Stomach (tissue), 8 donors: ENCODE measurements at regions not wholly inside any gene's neighbourhood (a gene's known extent, or its start where the extent isn't known, plus 50 kb on each side); places are given as distances from the start of the nearest gene placed in this dataset.

Source experiments
- DNase-seq, 2 donors: peaks; one replicate each; pipeline versions ENCODE4 v3.0.0 to v3.0.0-alpha.2; 2013 to 2019
- H3K27ac ChIP-seq, 5 donors: fragments of 200-600 bp in 4 of 5; sonication (generic) in 4 of 5; one replicate each; pipeline ENCODE4 v1.5.1; 2013 to 2019; ENCODE audit warnings: mild to moderate bottlenecking in 1 of 5, moderate library complexity in 1 of 5
- H3K27me3 ChIP-seq, 3 donors: fragments of 200-600 bp; sonication (generic); one replicate each; pipeline ENCODE4 v1.5.1; 2017 to 2019; ENCODE audit warnings: mixed run types in 1 of 3
- H3K36me3 ChIP-seq, 4 donors: fragments of 200-600 bp; sonication (generic); 1 replicate in 3 of 4; 2 replicates in 1 of 4; pipeline ENCODE4 v1.5.1; 2016 to 2019
- H3K4me1 ChIP-seq, 4 donors: fragments of 200-600 bp; sonication (generic); one replicate each; pipeline ENCODE4 v1.5.1; 2016 to 2019
- H3K4me3 ChIP-seq, 4 donors: fragments of 200-600 bp; sonication (generic) in 3 of 4; one replicate each; pipeline ENCODE4 v1.5.1; 2016 to 2019; ENCODE audit warnings: mild to moderate bottlenecking in 1 of 4
- H3K9me3 ChIP-seq, 4 donors: fragments of 200-600 bp; sonication (generic); one replicate each; pipeline ENCODE4 v1.5.1; 2016 to 2019
- EP300 ChIP-seq: sonication (generic); formaldehyde crosslinking; IDR thresholded peaks from one replicate; pipeline ENCODE4 v1.6.1; 2017; ENCODE audit warnings: antibody characterized with exemption
- POLR2A ChIP-seq, 4 donors: fragments of 450-650 bp; IDR thresholded peaks; one replicate each; pipeline ENCODE4 v1.6.1; 2016; ENCODE audit warnings: antibody characterized with exemption in 4 of 4, control low read depth in 2 of 4, mild to moderate bottlenecking in 1 of 4, moderate library complexity in 1 of 4
- POLR2AphosphoS5 ChIP-seq, 3 donors: sonication (generic); formaldehyde crosslinking; IDR thresholded peaks; one replicate each; pipeline ENCODE4 v1.6.1; 2016; ENCODE audit warnings: antibody characterized with exemption in 3 of 3
- WGBS, 5 donors: extraction: QIAGEN DNeasy Blood & Tissue Kit in 3 of 5; methylation state at CpG; one replicate each; pipeline versions ENCODE4 v1.1.5 to v1.1.7; 2013 to 2018; 5-methylcytosine and 5-hydroxymethylcytosine counted together
- intact Hi-C: fragments of 100-400 bp; cut with DNase I; formaldehyde crosslinking; loops from one replicate; pipeline ENCODE4 v1.15.1; 2023; ENCODE audit warnings: low total_unique reads
- TF ChIP-seq, protein P1 (sequence below), 7 experiments: fragments of 450-650 bp in 4 of 7; fragments of 200-600 bp in 3 of 7; sonication (generic) in 3 of 7; IDR thresholded peaks; one replicate each; pipeline ENCODE4 v1.5.1; 2016 to 2019; ENCODE audit warnings: antibody characterized with exemption in 7 of 7, control low read depth in 2 of 7, mild to moderate bottlenecking in 1 of 7
- donor health status: healthy with polysubstance abuse.
- donor health status: Bipolar disorder and iron deficiency.
- donor health status: healthy.

- DNase-seq: no peak
- H3K36me3 ChIP-seq: no peaks in the 10 kb centered on the region
- TF ChIP-seq POLR2A (IDR thresholded peaks at IDR 0.05) (no peak), EP300 (no peak), POLR2AphosphoS5 (IDR thresholded peaks at IDR 0.05) (no peak)
- TF ChIP-seq, protein P1, sequence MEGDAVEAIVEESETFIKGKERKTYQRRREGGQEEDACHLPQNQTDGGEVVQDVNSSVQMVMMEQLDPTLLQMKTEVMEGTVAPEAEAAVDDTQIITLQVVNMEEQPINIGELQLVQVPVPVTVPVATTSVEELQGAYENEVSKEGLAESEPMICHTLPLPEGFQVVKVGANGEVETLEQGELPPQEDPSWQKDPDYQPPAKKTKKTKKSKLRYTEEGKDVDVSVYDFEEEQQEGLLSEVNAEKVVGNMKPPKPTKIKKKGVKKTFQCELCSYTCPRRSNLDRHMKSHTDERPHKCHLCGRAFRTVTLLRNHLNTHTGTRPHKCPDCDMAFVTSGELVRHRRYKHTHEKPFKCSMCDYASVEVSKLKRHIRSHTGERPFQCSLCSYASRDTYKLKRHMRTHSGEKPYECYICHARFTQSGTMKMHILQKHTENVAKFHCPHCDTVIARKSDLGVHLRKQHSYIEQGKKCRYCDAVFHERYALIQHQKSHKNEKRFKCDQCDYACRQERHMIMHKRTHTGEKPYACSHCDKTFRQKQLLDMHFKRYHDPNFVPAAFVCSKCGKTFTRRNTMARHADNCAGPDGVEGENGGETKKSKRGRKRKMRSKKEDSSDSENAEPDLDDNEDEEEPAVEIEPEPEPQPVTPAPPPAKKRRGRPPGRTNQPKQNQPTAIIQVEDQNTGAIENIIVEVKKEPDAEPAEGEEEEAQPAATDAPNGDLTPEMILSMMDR (IDR thresholded peaks at IDR 0.05): no peak
- H3K9me3 ChIP-seq: no peaks in the 10 kb centered on the region
- no peak overlapping the region for H3K4me3 ChIP-seq
- 92 to 96% (median 95%) methylated on average over 2 of the region's 2 CpGs for WGBS, 5 donors
- H3K27ac ChIP-seq: no peak overlapping the region
- intact Hi-C loops: no loop called here
- H3K4me1 ChIP-seq: no peaks in the 10 kb centered on the region
- H3K27me3 ChIP-seq: no peaks in the 10 kb centered on the region
These were observed 273.9 kb downstream of the NUAK1 start for GRCh38 chr12:105864901-105865300.

GRCh38 chr12:105865886-105866285 is 272.9 kb downstream of the NUAK1 start:
- H3K9me3 ChIP-seq: no peaks in the 10 kb centered on the region
- H3K36me3 ChIP-seq: no peaks in the 10 kb centered on the region
- TF ChIP-seq POLR2A (IDR thresholded peaks at IDR 0.05): no peak
- TF ChIP-seq, protein P1 (IDR thresholded peaks at IDR 0.05): no peak
- TF ChIP-seq POLR2AphosphoS5 (IDR thresholded peaks at IDR 0.05): no peak
- no peak for TF ChIP-seq EP300
- 76 to 92% (median 86%) methylated on average over 5 to 6 of the region's 6 CpGs for WGBS, 5 donors
- DNase-seq: no peak
- H3K27ac ChIP-seq: no peak overlapping the region
- H3K4me3 ChIP-seq: no peak overlapping the region
- intact Hi-C loops: no loop called here
- H3K27me3 ChIP-seq: no peaks in the 10 kb centered on the region
- no peaks in the 10 kb centered on the region for H3K4me1 ChIP-seq

DNA sequence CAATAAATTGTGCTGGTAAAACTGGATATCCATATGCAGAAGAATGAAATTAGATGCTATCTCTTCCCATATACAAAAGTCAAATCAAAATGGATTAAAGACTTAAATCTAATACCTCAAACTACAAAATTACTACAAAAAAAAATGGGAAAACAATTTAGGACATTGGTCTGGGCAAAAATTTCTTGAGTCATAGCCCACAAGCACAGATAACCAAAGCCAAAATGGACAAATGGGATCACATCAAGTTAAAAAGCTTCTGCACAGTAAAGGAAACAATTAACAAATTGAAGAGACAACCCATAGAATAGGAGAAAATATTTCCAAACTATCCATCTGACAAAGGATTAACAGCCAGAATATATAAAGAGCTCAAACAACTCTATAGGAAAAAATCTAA is 264.6 kb downstream of the NUAK1 start:
- DNase-seq: no peak
- Histone ChIP-seq H3K36me3 (no peaks in the 10 kb centered on the region), H3K27ac (no peak overlapping the region), H3K9me3 (peaks cover 0 to 2% (median 0%) of the 10 kb centered on the region in 4 donors), H3K4me1 (no peaks in the 10 kb centered on the region), H3K27me3 (no peaks in the 10 kb centered on the region), H3K4me3 (no peak overlapping the region)
- TF ChIP-seq, protein P1 (IDR thresholded peaks at IDR 0.05): no peak
- TF ChIP-seq POLR2AphosphoS5 (IDR thresholded peaks at IDR 0.05): no peak
- intact Hi-C loops: no loop called here

- Histone ChIP-seq H3K36me3 (no peaks in the 10 kb centered on the region), H3K4me3 (no peak overlapping the region), H3K4me1 (no peaks in the 10 kb centered on the region), H3K9me3 (no peaks in the 10 kb centered on the region), H3K27ac (no peak overlapping the region), H3K27me3 (no peaks in the 10 kb centered on the region)
- intact Hi-C loops: no loop called here
- TF ChIP-seq POLR2A (IDR thresholded peaks at IDR 0.05): no peak
- no peak for TF ChIP-seq POLR2AphosphoS5 (IDR thresholded peaks at IDR 0.05)
- TF ChIP-seq, protein P1 (IDR thresholded peaks at IDR 0.05): no peak
- no peak for TF ChIP-seq EP300
- WGBS, 5 donors: 41 to 58% (median 57%) methylated on average over 2 of the region's 2 CpGs
- no peak for DNase-seq
These were observed 262.3 kb downstream of the NUAK1 start for GRCh38 chr12:105876396-105876927.
